OCI-M1 (cell line): ENCODE measurements at regions not wholly inside any gene's neighbourhood (a gene's known extent, or its start where the extent isn't known, plus 50 kb on each side); places are given as distances from the start of the nearest gene placed in this dataset.

Experiments used
- DNase-seq: peaks from one replicate; lab custom pipeline; 2025; lab: John Stamatoyannopoulos, UW

- peak; percentile 6 for DNase-seq
Measured at GRCh38 chr1:42034426-42034825, 115.7 kb upstream of the HIVEP3 start.

DNA sequence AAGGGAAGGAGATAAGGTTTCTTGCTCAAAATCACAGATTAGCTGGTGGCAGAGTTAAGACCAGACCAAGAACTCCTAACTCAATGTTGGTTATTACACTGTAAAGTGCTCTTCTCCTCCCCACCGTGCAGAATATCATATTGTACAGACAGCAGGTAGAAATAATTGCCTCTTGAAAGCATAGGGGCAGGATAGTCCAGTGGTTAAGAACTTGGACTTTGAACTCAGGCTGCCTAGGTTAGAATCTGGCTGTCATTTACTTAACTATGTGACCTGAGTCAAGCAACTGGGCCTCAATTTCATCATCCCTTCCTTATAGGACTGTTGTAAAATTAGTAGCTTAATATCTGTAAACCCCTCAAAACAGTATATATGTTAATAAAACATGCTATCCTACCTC, 114.9 kb upstream of the HIVEP3 start:
- DNase-seq: no peak

GRCh38 chr1:42017730-42018129, 99.0 kb upstream of the HIVEP3 start:
- DNase-seq: no peak

DNA sequence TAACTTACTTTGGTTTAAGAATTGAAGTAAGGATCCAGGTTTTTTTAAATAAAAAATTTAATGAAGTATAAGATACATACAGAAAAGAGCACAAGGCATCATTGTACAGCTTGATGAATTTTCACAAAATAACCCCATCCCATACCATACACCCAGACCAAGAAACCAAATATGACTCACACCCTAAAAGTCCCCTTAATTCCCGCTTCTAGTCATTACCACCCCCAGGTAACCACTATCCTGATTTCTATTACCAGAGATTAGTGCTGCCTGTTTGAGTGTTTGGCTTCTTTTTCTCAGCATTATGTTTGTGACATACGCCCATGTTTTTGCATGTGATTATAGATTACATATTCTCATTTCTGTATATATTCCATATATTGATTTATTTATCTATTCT, 98.5 kb upstream of the HIVEP3 start:
- DNase-seq: no peak

GRCh38 chr1:42014823-42015222, 96.1 kb upstream of the HIVEP3 start:
- no peak for DNase-seq

GRCh38 chr1:42013881-42014470, 95.3 kb upstream of the HIVEP3 start:
- DNase-seq: peak; percentile 2

DNA sequence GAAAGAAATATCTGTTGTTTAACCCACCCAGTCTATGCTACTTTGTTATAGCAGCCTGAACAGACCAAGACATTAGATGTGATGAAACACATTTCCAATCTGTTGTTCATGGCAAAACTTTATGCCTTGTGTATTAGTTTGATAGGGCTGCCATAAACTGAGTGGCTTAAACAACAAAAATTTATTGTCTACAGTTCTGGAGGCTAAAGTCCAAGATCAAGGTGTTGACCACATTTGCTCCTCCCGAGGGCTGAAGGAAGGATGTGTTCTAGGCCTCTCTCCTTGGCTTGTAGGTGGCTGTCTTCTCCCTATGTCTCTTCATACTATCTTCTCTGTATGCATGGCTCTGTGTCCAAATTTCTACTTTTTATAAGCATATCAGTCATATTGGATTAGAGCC, 94.1 kb upstream of the HIVEP3 start:
- no peak for DNase-seq

- DNase-seq: no peak
Measured at GRCh38 chr1:42010381-42010780, 91.7 kb upstream of the HIVEP3 start.

DNA sequence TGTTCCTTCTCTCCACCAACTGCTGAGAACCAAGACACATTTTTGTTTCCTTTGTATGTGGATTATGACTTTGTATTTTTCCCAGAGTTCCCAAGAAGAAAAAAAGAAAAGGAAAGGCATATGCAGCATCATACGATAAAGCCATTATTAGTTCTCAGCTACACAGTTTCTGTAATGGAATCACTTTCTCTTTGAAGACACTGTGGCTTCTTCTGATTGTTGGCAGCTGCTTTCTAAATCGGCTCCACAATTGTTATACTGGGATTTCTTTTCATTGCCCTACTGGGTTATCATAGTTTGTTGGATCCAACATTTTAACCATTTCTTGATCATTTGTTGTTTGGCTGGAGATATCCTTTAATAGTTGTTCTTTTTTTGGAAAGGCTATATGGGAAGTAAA, 89.5 kb upstream of the HIVEP3 start:
- DNase-seq: no peak

- DNase-seq: no peak
Measured at GRCh38 chr1:42006836-42007235, 88.1 kb upstream of the HIVEP3 start.

GRCh38 chr1:42006093-42006492, 87.4 kb upstream of the HIVEP3 start:
- DNase-seq: no peak

- DNase-seq: no peak
Measured at GRCh38 chr1:42005530-42005929, 86.8 kb upstream of the HIVEP3 start.

- no peak for DNase-seq
Measured at GRCh38 chr1:42004860-42005259, 86.1 kb upstream of the HIVEP3 start.

DNA sequence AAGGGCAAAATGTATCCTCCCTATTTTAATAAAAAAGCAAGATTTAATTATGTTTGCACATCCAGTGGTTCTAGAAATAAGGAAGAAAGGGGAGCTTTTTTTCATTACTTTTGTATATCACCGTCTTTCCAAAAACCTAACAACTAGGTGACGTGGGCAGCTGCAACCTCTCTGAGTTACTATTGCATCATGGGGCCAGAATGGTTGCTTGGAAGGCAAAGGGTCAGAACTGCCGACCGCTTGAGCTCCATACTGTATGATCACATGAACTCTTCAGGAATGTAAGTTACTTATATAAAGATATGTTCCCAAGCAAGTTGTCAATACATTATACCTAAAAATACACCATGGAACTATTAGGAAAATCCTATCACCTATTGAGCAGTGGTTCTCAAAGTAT, 85.6 kb upstream of the HIVEP3 start:
- no peak for DNase-seq

DNA sequence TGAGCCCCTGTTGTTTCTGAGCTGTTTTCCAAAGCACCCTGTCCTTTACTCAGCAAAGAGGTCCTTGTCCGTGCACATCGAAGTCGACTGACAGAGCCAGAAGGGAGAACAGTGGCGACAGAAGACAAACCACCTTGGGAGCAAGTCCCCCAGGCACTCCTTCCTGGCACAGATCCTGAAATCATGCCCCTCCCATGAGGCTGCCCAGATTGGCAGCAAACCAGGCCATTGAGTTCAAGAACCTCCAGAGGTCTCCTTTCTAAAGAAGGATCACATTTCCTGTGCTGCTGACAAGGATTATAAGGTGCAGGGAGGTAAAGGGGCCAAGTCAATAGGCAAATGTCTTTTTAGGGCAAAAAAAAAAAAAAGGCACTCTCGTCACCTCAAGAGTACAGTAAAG, 84.7 kb upstream of the HIVEP3 start:
- DNase-seq: no peak

DNA sequence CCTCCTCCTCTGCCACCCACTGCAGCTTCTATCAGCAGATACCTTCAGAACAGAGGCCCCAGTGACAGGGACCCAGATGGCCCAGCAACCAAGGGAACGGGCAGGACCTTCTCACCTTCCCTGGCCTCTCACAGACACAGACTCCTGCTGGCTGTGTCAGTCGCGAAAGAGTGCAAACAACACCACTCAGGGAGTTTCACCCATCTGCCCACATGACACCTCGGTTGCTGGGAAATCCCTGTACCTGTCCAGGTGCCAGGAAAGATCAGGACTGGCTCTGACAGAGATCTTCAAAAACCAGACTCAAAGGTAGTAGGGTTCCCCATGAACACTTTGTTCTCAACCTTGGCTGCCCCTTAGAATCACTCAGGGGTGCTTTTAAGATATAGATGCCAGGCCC, 83.5 kb upstream of the HIVEP3 start:
- DNase-seq: no peak

DNA sequence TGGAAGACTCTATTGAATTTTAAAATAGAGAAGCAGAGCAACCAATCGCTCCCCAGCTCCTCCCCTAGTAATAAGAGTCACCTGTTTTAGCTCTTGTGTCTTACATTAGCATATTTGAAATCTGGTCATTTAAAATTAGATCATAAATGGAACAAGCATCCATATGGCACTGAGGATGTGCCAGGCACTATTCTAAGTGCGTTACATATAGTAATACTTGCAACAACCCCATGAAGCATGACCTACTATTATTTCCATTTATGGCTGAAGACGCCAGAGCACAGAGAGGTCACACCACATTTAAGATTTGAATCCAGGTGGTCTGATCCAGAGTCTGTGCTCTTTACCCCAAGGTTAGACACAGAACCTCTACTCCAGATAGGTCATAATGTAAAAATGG, 82.0 kb upstream of the HIVEP3 start:
- no peak for DNase-seq

DNA sequence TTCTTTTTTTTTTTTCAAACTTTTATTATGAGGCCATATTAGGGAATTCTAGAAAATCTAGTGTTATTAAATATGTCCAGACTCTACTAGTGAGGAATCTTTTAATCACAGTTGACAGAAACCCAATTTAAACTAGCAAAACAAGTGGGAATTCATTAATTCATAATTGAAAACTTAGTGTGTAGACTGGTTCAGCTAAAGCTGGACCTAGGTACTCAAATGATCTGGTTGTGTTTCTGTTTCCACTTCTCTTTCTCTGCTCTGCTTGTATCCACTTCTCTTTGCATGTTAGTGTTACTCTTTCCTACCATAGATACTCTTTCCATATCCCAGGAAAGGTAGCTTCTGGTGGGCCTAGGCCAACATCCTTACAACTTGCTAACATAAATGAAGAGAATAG, 81.2 kb upstream of the HIVEP3 start:
- no peak for DNase-seq

DNA sequence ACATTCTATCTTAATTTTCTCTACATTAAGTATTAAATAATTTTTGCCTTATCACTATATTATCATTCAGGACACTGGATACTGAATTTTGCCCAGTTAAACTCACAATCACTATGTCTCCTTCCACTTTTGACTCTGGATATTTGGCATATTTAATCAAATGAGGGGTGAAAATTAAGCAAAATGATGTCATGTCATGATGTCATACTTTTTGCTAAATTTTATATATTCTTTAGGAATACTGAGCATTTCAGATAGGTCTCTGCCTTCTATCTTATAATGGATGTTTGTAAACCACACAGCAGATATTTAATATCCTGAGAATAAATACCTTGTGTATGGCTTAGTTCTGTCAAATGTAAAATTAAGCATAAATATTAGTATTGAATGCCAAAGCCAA, 79.5 kb upstream of the HIVEP3 start:
- DNase-seq: no peak

DNA sequence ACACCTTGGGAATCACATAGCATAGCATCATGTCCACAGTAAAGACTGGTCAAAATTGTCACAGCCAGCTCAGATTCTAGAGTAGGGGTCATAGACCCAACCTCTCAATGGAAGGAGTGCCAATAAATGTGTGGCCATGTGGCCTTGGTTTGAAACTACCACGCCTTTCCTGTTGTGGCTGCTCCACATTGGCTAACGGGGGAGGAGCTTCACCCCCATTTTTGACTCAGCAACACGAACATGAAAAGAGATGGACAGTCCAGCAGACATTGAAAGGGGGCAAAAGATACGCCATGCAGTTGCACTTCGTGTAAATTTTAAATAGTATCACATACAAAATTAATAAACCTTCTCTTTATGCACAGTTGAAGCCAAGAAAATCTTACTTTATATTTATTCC, 78.4 kb upstream of the HIVEP3 start:
- DNase-seq: no peak

DNA sequence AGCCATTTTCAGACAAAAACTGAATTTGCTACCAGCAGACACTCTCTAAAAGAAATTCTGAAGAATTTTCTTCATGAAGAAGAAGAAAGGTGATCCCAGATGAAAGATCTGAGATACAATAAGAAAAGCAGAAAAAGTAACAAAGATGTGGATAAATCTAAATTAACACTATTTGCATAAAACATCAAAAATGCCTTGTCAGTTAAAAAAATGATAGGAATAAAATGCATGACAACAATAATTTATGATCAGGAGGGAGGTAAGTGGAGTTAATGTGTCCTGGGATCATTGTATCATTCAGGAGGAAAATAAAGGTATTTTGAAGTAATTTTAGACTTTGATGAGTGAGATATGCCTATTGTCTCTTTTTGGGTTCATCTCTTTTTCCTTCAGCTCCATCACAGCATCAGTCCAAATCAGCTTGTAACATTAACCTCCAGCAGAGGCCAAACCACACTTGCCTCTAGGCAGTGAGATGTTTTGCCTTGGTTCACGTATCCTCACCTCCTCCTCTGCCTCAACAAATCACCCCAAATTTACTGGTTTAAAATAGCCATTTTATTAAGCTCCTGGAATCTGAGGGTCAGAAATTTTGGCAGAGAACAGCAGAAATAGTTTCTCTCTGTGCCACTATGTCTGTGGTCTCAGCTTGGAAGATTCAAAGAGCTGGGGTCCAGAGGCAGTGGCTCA, 76.9 kb upstream of the HIVEP3 start:
- no peak for DNase-seq

DNA sequence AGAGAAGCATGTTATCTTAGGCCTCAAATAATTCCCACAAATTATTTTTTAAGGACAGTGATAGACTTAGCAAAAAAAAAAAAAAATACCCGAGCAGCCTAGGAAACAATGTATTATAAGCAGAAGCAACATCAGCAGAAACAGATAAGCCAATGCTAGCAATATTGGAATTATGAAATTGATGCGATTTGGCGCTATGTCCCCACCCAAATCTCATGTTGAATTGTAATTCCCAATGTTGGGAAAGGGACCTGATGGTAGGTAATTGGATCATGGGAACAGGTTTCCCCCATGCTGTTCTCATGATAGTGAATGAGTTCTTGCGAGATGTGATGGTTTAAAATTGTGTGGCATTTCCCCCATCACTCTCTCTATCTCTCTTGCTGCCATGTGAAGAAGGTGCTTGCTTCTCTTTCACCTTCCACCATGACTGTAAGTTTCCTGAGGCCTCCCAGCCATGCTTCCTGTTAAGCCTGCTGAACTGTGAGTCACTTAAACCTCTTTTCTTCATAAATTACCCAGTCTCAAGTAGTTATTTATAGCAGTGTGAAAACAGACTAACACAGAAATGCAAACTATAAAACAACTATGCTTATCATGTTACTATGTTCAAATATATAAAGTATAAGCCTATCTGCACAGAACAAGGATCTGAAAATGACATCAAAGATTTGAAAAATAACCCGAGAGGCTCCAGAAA, 75.6 kb upstream of the HIVEP3 start:
- DNase-seq: no peak

- DNase-seq: no peak
Measured at GRCh38 chr1:41983451-41983850, 64.7 kb upstream of the HIVEP3 start.

DNA sequence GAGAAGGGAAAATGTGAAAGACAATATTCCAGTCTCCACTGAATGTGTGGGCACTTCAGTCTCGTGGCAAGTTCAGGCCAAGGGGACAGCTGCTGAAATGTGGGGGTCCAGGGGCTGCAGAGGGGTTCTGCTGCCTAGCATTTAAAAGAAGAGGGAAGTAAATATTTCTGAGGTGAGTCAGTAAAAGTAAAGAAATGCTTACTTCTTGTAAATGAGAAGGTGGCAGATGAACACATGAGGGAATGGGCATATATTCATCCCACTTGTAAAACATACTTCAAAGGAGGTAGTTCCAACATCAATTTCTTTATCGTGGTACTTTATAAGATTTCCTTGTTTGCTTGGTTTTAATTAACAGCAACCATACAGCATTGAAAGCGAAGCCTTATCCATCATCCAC, 63.1 kb upstream of the HIVEP3 start:
- DNase-seq: no peak
